ENCODE measurements at regions not wholly inside any gene's neighbourhood (a gene's known extent, or its start where the extent isn't known, plus 50 kb on each side); places are given as distances from the start of the nearest gene placed in this dataset.

DNA sequence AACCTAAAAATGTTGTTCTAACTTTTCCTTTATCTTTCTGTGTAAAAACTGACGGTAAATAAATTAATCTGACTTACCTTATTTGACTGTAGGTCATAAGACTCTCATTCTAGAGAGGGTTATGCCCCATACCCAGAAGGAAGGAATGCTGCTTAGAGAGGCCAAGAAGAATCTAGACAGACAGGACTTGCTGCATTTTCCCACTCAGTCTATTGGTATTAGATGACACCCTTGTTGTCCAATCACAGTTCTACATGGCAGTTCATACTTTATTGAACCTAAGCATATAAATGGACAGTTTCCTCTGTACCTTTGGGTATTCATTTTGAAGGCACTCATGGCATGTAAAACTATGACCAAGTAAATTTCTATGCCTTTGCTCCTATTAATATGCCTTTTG, 359.6 kb upstream of the ID4 start:
- no peak for TF ChIP-seq POLR2A (IDR thresholded peaks at IDR 0.05)
- TF ChIP-seq, protein P1, sequence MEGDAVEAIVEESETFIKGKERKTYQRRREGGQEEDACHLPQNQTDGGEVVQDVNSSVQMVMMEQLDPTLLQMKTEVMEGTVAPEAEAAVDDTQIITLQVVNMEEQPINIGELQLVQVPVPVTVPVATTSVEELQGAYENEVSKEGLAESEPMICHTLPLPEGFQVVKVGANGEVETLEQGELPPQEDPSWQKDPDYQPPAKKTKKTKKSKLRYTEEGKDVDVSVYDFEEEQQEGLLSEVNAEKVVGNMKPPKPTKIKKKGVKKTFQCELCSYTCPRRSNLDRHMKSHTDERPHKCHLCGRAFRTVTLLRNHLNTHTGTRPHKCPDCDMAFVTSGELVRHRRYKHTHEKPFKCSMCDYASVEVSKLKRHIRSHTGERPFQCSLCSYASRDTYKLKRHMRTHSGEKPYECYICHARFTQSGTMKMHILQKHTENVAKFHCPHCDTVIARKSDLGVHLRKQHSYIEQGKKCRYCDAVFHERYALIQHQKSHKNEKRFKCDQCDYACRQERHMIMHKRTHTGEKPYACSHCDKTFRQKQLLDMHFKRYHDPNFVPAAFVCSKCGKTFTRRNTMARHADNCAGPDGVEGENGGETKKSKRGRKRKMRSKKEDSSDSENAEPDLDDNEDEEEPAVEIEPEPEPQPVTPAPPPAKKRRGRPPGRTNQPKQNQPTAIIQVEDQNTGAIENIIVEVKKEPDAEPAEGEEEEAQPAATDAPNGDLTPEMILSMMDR (IDR thresholded peaks at IDR 0.05) = no peak
